ENCODE measurements at regions not wholly inside any gene's neighbourhood (a gene's known extent, or its start where the extent isn't known, plus 50 kb on each side); places are given as distances from the start of the nearest gene placed in this dataset.
"Not testable (repeated sequence)": the region's sequence is repeated elsewhere in the genome, so short reads cannot be mapped to it uniquely, and the experiment has no call there.

DNA sequence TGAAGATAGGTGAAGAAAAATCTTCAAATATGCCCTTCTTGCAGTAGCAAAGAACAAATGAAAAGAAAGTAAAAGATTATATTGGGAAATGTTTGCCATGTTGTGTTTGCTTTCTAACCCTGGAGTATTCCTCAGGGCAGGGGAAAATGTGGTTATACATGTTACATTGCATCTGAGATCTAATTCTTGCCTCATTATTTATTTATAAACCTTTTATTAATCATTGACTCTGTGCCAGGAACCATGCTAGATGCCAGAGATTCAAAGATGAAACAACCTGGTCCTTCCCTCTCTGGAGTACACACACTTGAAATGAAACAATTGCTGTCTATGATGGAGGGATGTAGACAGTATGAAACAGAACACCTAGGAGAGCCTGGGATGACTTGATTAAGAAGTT is 128.1 kb upstream of the HMGA2 start:
- in situ Hi-C loops (cut with MboI; ENCODE audit: low pct_unique_long_range_greater_than_20kb, low sequenced_read_pairs), result no loop called here
- no peak for DNase-seq

DNA sequence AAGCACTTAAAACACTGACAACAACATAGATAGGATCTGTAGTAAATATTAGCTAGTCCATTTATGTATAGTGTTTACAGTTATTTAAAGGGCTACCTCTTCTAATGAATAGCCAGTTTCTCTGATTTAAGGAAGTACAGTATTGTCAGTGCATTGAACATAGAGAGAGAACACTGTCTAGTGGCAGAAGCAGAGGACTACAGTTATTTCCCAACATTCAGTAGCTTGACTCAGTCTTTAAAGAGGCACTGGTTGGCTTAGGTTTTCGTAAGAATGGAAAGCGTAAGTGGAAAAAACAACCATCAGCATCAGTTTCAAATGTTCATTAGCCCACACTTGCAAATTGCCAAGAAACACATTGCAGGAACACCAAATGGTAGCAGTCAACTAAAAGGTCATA is 125.0 kb upstream of the HMGA2 start:
- peak; percentile 25 for DNase-seq
- in situ Hi-C loops (cut with MboI; ENCODE audit: low pct_unique_long_range_greater_than_20kb, low sequenced_read_pairs), result no loop called here

- DNase-seq, result no peak
- in situ Hi-C loops (cut with MboI; ENCODE audit: low pct_unique_long_range_greater_than_20kb, low sequenced_read_pairs), result no loop called here
These were observed 121.1 kb upstream of the HMGA2 start for GRCh38 chr12:65703176-65703575.

- in situ Hi-C loops (cut with MboI; ENCODE audit: low pct_unique_long_range_greater_than_20kb, low sequenced_read_pairs), result no loop called here
- DNase-seq, result no peak
These were observed 118.9 kb upstream of the HMGA2 start for GRCh38 chr12:65705380-65705876.

GRCh38 chr12:65707051-65707450 is 117.2 kb upstream of the HMGA2 start:
- in situ Hi-C loops (cut with MboI; ENCODE audit: low pct_unique_long_range_greater_than_20kb, low sequenced_read_pairs), result no loop called here
- DNase-seq, result no peak

DNA sequence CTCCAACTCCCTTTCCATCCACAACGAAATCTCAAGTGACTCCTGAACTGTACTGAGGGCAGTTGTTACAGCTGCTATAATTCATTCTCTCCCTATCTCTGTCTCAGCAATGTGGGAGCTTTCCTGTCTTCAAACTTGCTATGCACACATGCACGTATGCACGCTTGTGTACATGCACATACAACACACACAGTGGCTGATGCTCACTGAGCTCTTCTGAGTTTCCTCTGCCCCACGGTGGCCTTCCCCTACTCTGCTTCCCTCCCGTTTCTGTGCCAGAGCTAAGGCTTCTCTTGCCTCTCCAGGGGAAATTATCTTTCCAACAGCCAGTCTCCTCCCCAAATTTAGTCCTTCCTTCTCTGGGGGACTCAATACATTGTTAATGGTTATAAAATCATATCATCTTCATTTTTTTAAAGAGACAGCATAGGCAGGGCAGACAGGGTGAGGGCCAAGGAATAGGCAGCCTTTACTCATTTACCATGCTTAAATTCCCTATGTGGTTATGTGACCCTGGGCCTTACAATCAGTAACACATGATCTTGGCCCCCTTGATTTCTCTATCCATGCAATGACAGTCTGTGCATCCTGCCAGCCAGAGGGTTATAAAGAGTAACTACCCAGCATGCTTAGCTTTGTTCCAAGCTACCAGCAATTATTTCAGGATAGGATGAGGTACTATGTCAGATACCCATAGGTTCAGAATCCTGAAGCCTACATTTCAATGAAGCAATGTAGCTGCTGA is 111.9 kb upstream of the HMGA2 start:
- DNase-seq, result no peak
- in situ Hi-C loops (cut with MboI; ENCODE audit: low pct_unique_long_range_greater_than_20kb, low sequenced_read_pairs), result no loop called here

DNA sequence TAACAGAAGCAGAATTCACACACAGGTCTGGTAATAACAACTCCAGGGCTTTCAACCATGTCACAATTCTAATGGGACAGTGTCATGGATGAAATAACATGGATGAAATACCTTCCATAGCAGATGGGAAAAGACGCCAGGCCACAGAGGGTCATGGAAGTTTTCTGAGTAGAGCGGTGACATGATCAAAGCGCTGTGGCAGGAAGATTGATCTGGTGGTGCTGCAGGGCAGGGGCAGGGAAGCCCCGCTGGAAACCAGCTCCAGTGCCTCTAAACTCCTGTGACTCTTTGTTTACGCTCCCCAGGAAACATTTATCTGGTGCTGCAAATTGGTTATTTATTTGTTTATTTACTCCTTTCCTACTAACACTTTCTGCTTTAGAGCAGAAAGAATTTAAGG is 108.3 kb upstream of the HMGA2 start:
- in situ Hi-C loops (cut with MboI; ENCODE audit: low pct_unique_long_range_greater_than_20kb, low sequenced_read_pairs), result no loop called here
- DNase-seq, result no peak

- DNase-seq, result no peak
- in situ Hi-C loops (cut with MboI; ENCODE audit: low pct_unique_long_range_greater_than_20kb, low sequenced_read_pairs), result no loop called here
These were observed 103.8 kb upstream of the HMGA2 start for GRCh38 chr12:65720136-65721130.

GRCh38 chr12:65721541-65722190 is 102.6 kb upstream of the HMGA2 start:
- in situ Hi-C loops (cut with MboI; ENCODE audit: low pct_unique_long_range_greater_than_20kb, low sequenced_read_pairs), result no loop called here

GRCh38 chr12:65725376-65725775 is 98.9 kb upstream of the HMGA2 start:
- no peak for DNase-seq
- in situ Hi-C loops (cut with MboI; ENCODE audit: low pct_unique_long_range_greater_than_20kb, low sequenced_read_pairs), result no loop called here

More at GRCh38 chr12:65721541-65722190, 102.6 kb upstream of the HMGA2 start:
- DNase-seq, result no peak

DNA sequence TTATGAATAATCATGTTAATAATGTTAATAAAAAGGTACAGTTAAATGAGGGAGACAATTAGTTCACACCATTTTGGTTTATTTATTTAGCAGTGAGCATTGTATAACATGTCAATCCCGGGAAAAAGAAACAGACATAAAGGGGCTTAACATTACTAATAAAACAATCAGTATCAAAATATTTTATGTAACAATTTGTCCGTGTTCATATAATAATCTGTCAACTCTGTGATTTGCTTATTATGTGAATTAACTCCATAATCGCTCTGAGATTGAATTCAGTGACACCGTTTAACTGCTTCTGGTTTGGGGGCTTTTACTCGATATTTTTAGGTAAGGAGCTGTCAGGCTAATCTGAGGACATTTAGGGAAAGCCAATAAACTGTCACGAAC is 95.8 kb upstream of the HMGA2 start:
- in situ Hi-C loops (cut with MboI; ENCODE audit: low pct_unique_long_range_greater_than_20kb, low sequenced_read_pairs), result no loop called here
- no peak for DNase-seq

DNA sequence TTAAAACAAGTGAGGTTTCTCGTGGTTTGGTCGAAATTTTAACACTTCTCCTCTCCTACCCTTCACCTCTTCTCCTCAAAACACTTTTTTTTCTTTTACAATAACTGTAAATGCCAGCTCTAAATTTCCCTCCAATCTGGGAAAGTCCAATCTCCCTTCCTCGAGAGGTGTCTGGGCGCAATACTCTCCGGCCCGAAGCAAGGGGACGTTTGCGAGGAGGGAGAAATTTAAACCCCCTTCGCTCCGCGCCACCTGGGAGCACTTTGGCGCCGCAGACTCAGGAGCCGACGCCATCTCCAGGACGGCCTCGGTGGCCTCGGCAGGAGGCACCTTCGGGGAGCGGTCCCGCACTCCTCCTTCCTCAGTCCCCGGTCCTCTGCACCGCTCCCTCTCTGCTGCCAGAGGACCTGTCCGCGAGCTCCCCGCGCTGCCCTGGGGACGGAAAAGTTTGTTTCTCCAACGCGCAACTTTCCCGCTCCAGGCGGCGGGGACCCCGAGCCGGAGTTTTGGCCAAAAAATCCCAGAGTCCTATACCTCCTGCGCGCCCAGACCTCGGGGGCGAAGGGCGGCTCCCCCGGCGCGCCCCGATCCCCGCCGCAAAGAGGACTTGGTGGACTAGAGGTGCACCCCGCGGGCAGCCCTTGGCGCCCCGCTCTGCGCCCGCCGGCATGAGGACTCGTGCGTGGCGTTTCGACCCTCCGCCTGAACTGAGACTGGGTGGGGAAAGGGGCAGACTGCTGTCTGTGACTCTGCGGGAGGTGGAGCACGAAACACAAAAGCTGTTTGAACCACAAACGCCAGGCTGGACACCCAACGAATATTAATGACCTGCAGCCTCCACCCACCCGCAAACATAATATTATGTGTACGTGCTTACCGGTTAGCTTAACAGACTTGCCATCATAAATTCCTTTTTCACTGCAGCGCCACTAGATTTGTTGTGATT is 95.2 kb upstream of the HMGA2 start:
- no peak for DNase-seq
- in situ Hi-C loops (cut with MboI; ENCODE audit: low pct_unique_long_range_greater_than_20kb, low sequenced_read_pairs), result no loop called here

- DNase-seq, result no peak
- in situ Hi-C loops (cut with MboI; ENCODE audit: low pct_unique_long_range_greater_than_20kb, low sequenced_read_pairs), result no loop called here
These were observed 92.5 kb upstream of the HMGA2 start for GRCh38 chr12:65731771-65732170.

GRCh38 chr12:65733643-65734042 is 90.6 kb upstream of the HMGA2 start:
- DNase-seq; in situ Hi-C loops (cut with MboI; ENCODE audit: low pct_unique_long_range_greater_than_20kb, low sequenced_read_pairs): not testable (repeated sequence)

DNA sequence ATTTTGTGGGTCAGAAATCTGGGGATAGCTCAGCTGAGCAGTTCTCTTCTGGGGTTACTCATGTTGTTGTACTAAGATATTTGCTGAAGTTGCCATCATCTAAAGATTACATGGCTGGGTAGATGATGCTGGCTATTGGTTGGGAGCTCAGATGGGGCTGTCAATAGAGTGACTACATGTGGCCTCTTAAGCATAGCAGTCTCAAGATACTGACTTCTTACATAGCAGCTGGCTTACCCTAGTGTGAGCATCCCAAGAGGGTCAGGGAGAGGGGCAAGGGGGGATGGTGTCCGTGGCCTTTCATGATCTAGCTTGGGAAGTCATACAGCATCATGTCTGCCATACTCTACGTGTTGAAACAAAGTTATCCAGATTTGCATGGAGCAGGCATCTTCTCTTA is 90.1 kb upstream of the HMGA2 start:
- in situ Hi-C loops (cut with MboI; ENCODE audit: low pct_unique_long_range_greater_than_20kb, low sequenced_read_pairs), result no loop called here

DNA sequence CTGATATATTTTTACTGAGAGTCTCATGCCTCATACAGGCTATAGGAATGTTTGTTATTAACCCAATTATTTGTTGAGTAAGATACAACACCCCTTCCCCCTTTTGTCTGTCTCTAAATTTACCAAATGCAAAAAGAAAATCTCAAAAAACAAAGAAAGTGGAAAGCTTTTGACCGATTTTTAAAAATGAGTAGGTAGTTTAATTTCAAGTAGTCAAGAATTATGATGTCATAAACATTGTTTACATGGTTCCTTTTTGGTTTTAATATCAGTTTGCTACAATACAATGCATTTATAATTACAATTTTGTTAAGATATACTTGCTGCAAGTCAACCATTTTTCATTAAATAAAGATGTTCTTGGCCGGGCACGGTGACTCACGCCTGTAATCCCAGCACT is 84.7 kb upstream of the HMGA2 start:
- in situ Hi-C loops (cut with MboI; ENCODE audit: low pct_unique_long_range_greater_than_20kb, low sequenced_read_pairs), result no loop called here
- DNase-seq, result no peak

More for the DNA sequence above, 90.1 kb upstream of the HMGA2 start:
- no peak for DNase-seq

- in situ Hi-C loops (cut with MboI; ENCODE audit: low pct_unique_long_range_greater_than_20kb, low sequenced_read_pairs), result no loop called here
- DNase-seq, result no peak
These were observed 83.8 kb upstream of the HMGA2 start for GRCh38 chr12:65740506-65740872.

DNA sequence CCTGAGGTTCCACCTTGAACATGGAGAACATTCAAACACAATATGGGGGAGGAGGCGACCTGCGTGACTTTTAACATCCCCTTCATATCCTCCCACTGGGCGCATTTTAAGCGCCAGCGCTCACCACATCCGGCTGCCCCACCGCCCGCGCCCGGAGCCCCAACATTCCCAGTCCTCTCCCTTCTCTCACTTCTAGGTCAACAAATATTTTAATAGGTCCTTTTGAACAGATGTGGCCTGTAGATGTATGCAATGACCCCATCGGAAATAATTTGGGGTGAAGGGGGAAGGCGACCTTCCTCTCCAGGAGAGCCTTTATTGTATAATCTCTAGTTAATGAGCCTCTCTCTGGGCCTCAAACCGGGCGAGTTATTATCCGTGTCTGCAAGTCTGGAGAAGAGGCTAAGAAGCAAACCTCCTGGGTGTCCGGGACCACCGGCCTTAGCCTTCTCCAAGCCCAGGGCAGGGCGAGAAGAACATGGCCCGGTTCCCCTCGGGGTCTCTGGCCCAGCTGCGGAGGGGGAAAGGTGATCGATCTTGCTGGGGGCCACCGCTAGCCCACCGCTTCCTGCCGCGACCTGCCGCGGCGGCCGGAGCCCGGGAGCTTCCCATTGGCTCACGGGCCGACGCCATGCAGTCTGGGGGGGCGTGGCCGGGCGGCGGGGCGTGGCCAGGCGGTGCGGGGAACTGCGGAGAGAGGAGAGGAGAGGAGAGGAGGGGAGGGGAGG is 83.2 kb upstream of the HMGA2 start:
- in situ Hi-C loops (cut with MboI; ENCODE audit: low pct_unique_long_range_greater_than_20kb, low sequenced_read_pairs), result no loop called here
- DNase-seq, result peak; percentile 93

Measured in KBM-7 (cell line).